GM12873 (cell line): ENCODE measurements at regions not wholly inside any gene's neighbourhood (a gene's known extent, or its start where the extent isn't known, plus 50 kb on each side); places are given as distances from the start of the nearest gene placed in this dataset.

Source experiments
- CTCF ChIP-seq: IDR thresholded peaks from 2 replicates; pipeline ENCODE4 v1.5.1; 2012; ENCODE audit warnings: low read depth, mild to moderate bottlenecking, moderate library complexity, low read length, control low read depth; ENCODE audit not compliant: insufficient read depth; ENCODE audit errors: missing control alignments

GRCh38 chr6:90846824-90847223 lies 260.0 kb upstream of the MAP3K7 start:
- TF ChIP-seq CTCF, result no peak

DNA sequence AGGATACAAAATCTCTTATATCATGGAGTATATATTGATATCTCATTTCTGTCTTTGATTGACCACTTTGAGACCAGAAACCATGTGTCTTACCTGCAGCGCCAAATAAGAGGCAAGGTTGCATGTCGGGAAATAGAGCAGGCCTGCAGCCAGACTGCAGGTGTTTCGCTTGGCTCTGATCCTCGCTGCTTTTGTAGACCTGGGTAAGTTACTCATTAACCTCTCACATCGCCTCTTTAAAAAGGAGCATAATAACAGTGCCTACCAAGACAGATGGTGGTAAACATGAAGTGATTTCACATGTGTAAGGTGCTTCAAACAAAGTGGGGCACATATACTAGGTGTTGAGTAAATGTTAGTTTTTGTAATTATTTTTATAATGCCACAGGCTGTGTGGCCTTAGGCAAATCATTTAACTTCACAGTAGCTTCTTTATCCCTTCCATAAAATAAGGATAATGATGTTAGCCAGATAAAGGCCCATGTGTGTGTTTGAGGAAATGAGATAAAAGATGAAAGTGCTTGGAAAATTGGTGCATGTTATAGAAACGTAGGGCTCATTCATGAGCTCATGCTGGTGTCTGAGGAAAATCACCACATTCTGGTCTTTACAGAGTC lies 248.8 kb upstream of the MAP3K7 start:
- no peak for TF ChIP-seq CTCF

GRCh38 chr6:90829311-90829710 lies 242.4 kb upstream of the MAP3K7 start:
- no peak for TF ChIP-seq CTCF

GRCh38 chr6:90820436-90820835 lies 233.6 kb upstream of the MAP3K7 start:
- no peak for TF ChIP-seq CTCF

DNA sequence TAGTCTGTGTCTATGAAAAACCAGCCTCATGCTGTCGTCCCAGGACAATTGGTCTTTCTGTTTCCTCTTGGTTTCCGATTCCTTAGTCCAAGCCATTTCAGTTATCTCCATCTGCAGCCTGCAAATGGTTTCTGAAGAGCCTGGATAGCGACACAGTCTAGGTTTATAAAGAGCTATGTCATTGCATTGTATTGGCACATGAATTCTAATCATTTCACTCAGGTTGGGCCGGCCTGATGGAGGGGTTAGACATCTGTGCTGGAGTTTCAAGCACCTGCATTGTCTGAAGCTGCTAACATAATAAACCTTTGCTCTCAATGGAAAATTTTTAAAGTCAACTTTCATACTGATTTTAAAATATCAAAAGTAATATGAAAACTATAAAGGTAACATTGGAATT lies 232.6 kb upstream of the MAP3K7 start:
- TF ChIP-seq CTCF, result no peak

- no peak for TF ChIP-seq CTCF
These were observed 231.3 kb upstream of the MAP3K7 start for GRCh38 chr6:90818163-90818562.

GRCh38 chr6:90816764-90817163 lies 229.9 kb upstream of the MAP3K7 start:
- no peak for TF ChIP-seq CTCF
